BJ (cell line): ENCODE measurements at regions not wholly inside any gene's neighbourhood (a gene's known extent, or its start where the extent isn't known, plus 50 kb on each side); places are given as distances from the start of the nearest gene placed in this dataset.
"Not testable (repeated sequence)": the region's sequence is repeated elsewhere in the genome, so short reads cannot be mapped to it uniquely, and the experiment has no call there.

ENCODE experiments used
- CTCF ChIA-PET: fragments of 350-600 bp; formaldehyde crosslinking; extraction: SDS; loops from one replicate; lab custom pipeline; 2021; ENCODE audit warnings: antibody characterized with exemption, inconsistent platforms; lab: Yijun Ruan, JAX
- POLR2A ChIA-PET: fragments of 300-600 bp; sonication (Branson Sonifier 250); formaldehyde crosslinking; extraction: SDS; loops from one replicate; lab custom pipeline; 2021; ENCODE audit warnings: antibody characterized with exemption; lab: Charles Lee
- DNase-seq: peaks from one replicate; pipeline ENCODE4 v3.0.0-alpha.2; 2011; ENCODE audit warnings: low read depth
- H3K27me3 ChIP-seq: 2 replicates; pipeline ENCODE4 v1.6.0; 2011; ENCODE audit warnings: low read length; ENCODE audit not compliant: control insufficient read depth, insufficient read depth
- H3K36me3 ChIP-seq: 2 replicates; pipeline ENCODE4 v1.5.1; 2011; ENCODE audit warnings: low read length; ENCODE audit not compliant: control insufficient read depth, insufficient read depth
- H3K4me3 ChIP-seq: 2 replicates; pipeline ENCODE4 v1.5.1; 2011; ENCODE audit warnings: low read depth, mild to moderate bottlenecking, control low read depth, low read length
- CTCF ChIP-seq: IDR thresholded peaks from 2 replicates; pipeline ENCODE4 v1.5.1; 2011; ENCODE audit warnings: low read depth, mild to moderate bottlenecking, control low read depth, inconsistent platforms, low read length, moderate library complexity; ENCODE audit not compliant: insufficient read depth

GRCh38 chrX:152079768-152080167 lies 58.6 kb downstream of the MAGEA10 start:
- no peaks in the 10 kb centered on the region for H3K36me3 ChIP-seq
- TF ChIP-seq CTCF, result no peak
- POLR2A ChIA-PET, result no interaction called here
- CTCF ChIA-PET, result no interaction called here
- no peak for DNase-seq
- H3K4me3 ChIP-seq, result no peak overlapping the region
- no peaks in the 10 kb centered on the region for H3K27me3 ChIP-seq

DNA sequence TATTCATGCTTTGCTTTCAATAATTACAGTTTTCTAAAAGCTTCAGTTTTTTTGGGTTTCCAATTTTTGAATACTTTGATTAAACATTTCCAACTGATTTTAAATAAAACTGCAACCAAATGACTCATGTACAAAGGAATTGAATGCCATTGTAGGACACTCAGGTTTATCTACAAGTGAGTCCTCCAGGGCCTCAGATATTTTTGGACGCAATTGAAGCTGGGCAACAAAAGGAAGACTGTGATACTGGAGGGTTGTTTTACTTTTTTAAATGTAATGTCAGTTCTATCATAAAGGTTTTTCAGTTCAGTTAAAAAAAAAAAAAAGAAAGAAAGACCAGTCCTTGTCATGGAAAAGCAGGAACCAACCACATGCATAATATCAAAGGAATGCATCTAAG lies 64.2 kb downstream of the MAGEA10 start:
- ChIA-PET POLR2A (no interaction called here), CTCF (no interaction called here)
- DNase-seq, result no peak
- no peaks in the 10 kb centered on the region for H3K27me3 ChIP-seq
- no peak for TF ChIP-seq CTCF
- H3K4me3 ChIP-seq, result no peak overlapping the region
- no peaks in the 10 kb centered on the region for H3K36me3 ChIP-seq

DNA sequence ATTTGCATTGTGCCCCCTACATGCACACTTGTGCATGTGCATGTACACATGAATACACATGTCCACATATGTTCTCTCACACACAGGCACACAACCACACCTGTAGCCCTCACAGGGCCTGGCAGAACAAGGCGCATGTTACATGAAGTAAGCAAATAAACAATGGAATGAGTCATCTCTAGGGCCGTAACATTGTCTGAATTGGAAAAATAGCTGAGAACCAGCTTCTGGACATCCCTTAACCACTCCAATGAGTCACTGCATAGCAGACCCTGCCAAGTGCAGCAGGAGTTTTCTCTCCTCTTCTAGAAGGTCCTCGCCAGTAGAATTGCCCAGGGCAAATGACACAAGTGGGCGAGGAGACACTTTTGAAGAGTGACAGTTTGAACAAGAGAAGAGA lies 66.1 kb downstream of the MAGEA10 start:
- POLR2A ChIA-PET, result no interaction called here
- Histone ChIP-seq H3K4me3 (no peak overlapping the region), H3K36me3 (no peaks in the 10 kb centered on the region), H3K27me3 (no peaks in the 10 kb centered on the region)
- peak; percentile 35 for DNase-seq
- no peak for TF ChIP-seq CTCF
- CTCF ChIA-PET, result no interaction called here

DNA sequence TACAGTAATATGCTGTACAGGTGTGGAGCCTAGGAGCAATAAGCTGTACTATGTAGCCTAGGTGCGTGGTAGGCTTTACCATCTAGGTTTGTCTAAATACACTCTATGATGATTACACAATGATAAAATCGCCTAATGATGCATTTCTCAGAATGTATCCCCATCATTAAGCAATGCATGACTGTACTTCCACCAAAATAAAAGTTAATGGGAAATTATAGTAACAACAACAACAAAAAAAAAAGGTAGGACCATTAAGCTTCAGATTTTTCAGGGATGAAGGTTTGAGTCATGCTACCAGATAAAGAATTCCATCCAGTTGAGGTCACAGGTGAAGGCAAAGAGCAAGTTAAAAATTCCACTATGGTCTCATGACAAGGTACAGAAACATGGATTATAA lies 68.2 kb downstream of the MAGEA10 start:
- Histone ChIP-seq H3K27me3 (no peaks in the 10 kb centered on the region), H3K4me3 (no peak overlapping the region), H3K36me3 (no peaks in the 10 kb centered on the region)
- POLR2A ChIA-PET, result no interaction called here
- no peak for TF ChIP-seq CTCF
- CTCF ChIA-PET, result no interaction called here
- DNase-seq, result no peak

- TF ChIP-seq CTCF, result no peak
- CTCF ChIA-PET, result no interaction called here
These were observed 76.8 kb downstream of the MAGEA10 start for GRCh38 chrX:152061557-152061956.

DNA sequence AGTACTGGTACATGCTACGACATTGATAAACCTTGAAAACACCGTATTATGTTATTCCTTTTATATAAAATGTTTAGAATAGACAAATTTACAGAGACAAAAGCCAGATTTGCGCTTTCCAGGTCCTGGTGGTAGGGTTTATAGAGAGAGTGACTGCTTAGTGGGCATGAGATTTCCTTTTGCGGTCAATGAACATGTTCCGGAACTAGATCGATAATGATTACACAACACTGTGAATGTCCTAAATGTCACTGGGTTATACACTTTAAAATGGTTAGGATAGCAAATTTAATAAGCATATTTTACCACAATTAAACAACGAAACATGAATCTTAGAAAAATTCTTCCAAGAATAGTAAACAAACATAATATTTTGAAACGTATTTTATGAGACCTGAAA lies 77.3 kb downstream of the MAGEA10 start:
- Histone ChIP-seq H3K36me3 (no peaks in the 10 kb centered on the region), H3K27me3 (no peaks in the 10 kb centered on the region), H3K4me3 (no peak overlapping the region)
- no peak for TF ChIP-seq CTCF
- ChIA-PET CTCF (no interaction called here), POLR2A (no interaction called here)
- DNase-seq, result no peak

More at GRCh38 chrX:152061557-152061956, 76.8 kb downstream of the MAGEA10 start:
- Histone ChIP-seq H3K4me3 (no peak overlapping the region), H3K36me3 (no peaks in the 10 kb centered on the region), H3K27me3 (no peaks in the 10 kb centered on the region)
- POLR2A ChIA-PET, result no interaction called here
- no peak for DNase-seq

DNA sequence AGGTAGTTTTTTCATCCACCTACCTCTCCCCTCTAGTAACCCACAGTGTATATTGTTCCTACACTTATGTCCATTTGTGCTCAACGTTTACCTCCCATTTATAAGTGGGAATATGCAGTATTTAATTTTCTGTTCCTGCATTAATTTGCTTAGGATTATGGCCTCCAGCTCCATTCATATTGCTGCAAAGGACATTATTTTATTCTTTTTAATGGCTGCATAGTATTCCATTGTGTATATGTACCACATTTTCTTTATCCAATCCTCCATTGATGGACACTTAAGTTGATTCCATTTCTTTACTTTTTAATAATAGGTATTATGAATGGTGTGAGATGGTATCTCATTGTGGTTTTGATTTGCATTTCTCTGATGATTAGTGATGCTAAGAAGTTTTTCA lies 76.1 kb upstream of the GABRE start:
- POLR2A ChIA-PET, H3K36me3 ChIP-seq, H3K4me3 ChIP-seq, DNase-seq, CTCF ChIA-PET, H3K27me3 ChIP-seq: not testable (repeated sequence)
